Fibroblast of skin of left biceps (primary cell): ENCODE measurements at regions not wholly inside any gene's neighbourhood (a gene's known extent, or its start where the extent isn't known, plus 50 kb on each side); places are given as distances from the start of the nearest gene placed in this dataset.

Experiments used
- DNase-seq, 2 experiments: peaks; one replicate each; pipeline ENCODE4 v3.0.0-alpha.2; 2013; ENCODE audit warnings: low read depth in 2 of 2

GRCh38 chr14:98733536-98733935, 538.5 kb downstream of the BCL11B start:
- DNase-seq, result no peak

- DNase-seq, result no peak
These were observed 535.2 kb downstream of the BCL11B start for GRCh38 chr14:98736701-98737338.

- DNase-seq, result no peak
These were observed 530.5 kb downstream of the BCL11B start for GRCh38 chr14:98741523-98741922.

GRCh38 chr14:98742001-98742400, 530.0 kb downstream of the BCL11B start:
- no peak for DNase-seq

- DNase-seq, result no peak
These were observed 528.5 kb downstream of the BCL11B start for GRCh38 chr14:98743536-98743935.

- no peak for DNase-seq
These were observed 523.0 kb downstream of the BCL11B start for GRCh38 chr14:98748966-98749365.

- DNase-seq, result no peak
These were observed 520.9 kb downstream of the BCL11B start for GRCh38 chr14:98751110-98751509.

- DNase-seq, result no peak
These were observed 519.3 kb downstream of the BCL11B start for GRCh38 chr14:98752660-98753059.

- peak; percentile 82 to 85 for DNase-seq
These were observed 517.5 kb downstream of the BCL11B start for GRCh38 chr14:98754343-98755020.

- no peak for DNase-seq
These were observed 515.2 kb downstream of the BCL11B start for GRCh38 chr14:98756749-98757148.

- no peak for DNase-seq
These were observed 513.6 kb downstream of the BCL11B start for GRCh38 chr14:98758440-98758839.

- no peak for DNase-seq
These were observed 510.0 kb downstream of the BCL11B start for GRCh38 chr14:98761993-98762392.

- peak; percentile 15 to 16 for DNase-seq
These were observed 505.2 kb downstream of the BCL11B start for GRCh38 chr14:98766818-98767217.

GRCh38 chr14:98769326-98769725, 502.7 kb downstream of the BCL11B start:
- no peak for DNase-seq

GRCh38 chr14:98770151-98770550, 501.8 kb downstream of the BCL11B start:
- no peak for DNase-seq

GRCh38 chr14:98773814-98774213, 498.2 kb downstream of the BCL11B start:
- DNase-seq, result no peak

- DNase-seq, result no peak
These were observed 496.1 kb downstream of the BCL11B start for GRCh38 chr14:98775892-98776291.

- DNase-seq, result no peak
These were observed 489.9 kb downstream of the BCL11B start for GRCh38 chr14:98782062-98782461.

- no peak for DNase-seq
These were observed 486.4 kb downstream of the BCL11B start for GRCh38 chr14:98785578-98785977.

GRCh38 chr14:98786456-98786855, 485.5 kb downstream of the BCL11B start:
- DNase-seq, result no peak

- DNase-seq, result no peak
These were observed 480.3 kb downstream of the BCL11B start for GRCh38 chr14:98791661-98792060.

GRCh38 chr14:98792171-98792570, 479.8 kb downstream of the BCL11B start:
- no peak for DNase-seq

- no peak for DNase-seq
These were observed 473.9 kb downstream of the BCL11B start for GRCh38 chr14:98798099-98798498.

- DNase-seq, result no peak
These were observed 472.1 kb downstream of the BCL11B start for GRCh38 chr14:98799891-98800290.
